K562 (cell line): ENCODE measurements at regions not wholly inside any gene's neighbourhood (a gene's known extent, or its start where the extent isn't known, plus 50 kb on each side); places are given as distances from the start of the nearest gene placed in this dataset.

Experiments
- ARID4B ChIP-seq: sonication (generic); formaldehyde crosslinking; IDR thresholded peaks from 2 replicates; pipeline ENCODE4 v1.8.0; 2022; ENCODE audit warnings: mild to moderate bottlenecking, missing genetic modification reagents
- CBFA2T3 ChIP-seq: fragments of 450-650 bp; IDR thresholded peaks from 2 replicates; pipeline ENCODE4 v1.6.1; 2017
- CHAMP1 ChIP-seq: fragments of 450-650 bp; IDR thresholded peaks from 2 replicates; pipeline ENCODE4 v1.6.1; 2016; ENCODE audit warnings: mild to moderate bottlenecking
- DMBX1 ChIP-seq: fragments of 250-450 bp; sonication (Bioruptor Pico); IDR thresholded peaks from 2 replicates; pipeline ENCODE4 v1.8.0; 2022; ENCODE audit warnings: inconsistent platforms, mild to moderate bottlenecking, moderate library complexity, borderline replicate concordance
- FOXJ3 ChIP-seq: sonication (generic); formaldehyde crosslinking; IDR thresholded peaks from 2 replicates; pipeline ENCODE4 v1.4.0; 2020; ENCODE audit warnings: mild to moderate bottlenecking, missing genetic modification reagents
- GABPA ChIP-seq: fragments of 200-800 bp; sonication (Bioruptor generic); conservative IDR thresholded peaks from 2 replicates; pipeline ENCODE4 v1.6.1; 2016; ENCODE audit warnings: low read depth, missing genetic modification characterization, missing compliant biosample characterization
- HNRNPL ChIP-seq: fragments of 200-400 bp; formaldehyde crosslinking; IDR thresholded peaks from 2 replicates; pipeline ENCODE4 v1.6.1; 2017; ENCODE audit warnings: low read depth, mild to moderate bottlenecking, low read length
- MLLT1 ChIP-seq, 2 experiments: fragments of 450-650 bp; IDR thresholded peaks; 2 replicates each; pipeline ENCODE4 v1.6.1; 2016
- NCOA2 ChIP-seq, 2 experiments: fragments of 450-650 bp; IDR thresholded peaks; 2 replicates each; pipeline ENCODE4 v1.6.1; 2018; ENCODE audit warnings: mild to moderate bottlenecking in 2 of 2, moderate library complexity in 1 of 2; ENCODE audit not compliant: partially characterized antibody in 2 of 2
- NFIX ChIP-seq: fragments of 250-450 bp; sonication (Bioruptor Pico); IDR thresholded peaks from 2 replicates; pipeline ENCODE4 v1.4.0; 2020; ENCODE audit warnings: low read depth, mild to moderate bottlenecking, moderate library complexity
- NFYB ChIP-seq: IDR thresholded peaks from 2 replicates; pipeline ENCODE4 v1.6.1; 2011; ENCODE audit warnings: mild to moderate bottlenecking, moderate library complexity; ENCODE audit not compliant: insufficient read length; ENCODE audit errors: extremely low read depth
- POLR2A ChIP-seq: fragments of 450-650 bp; conservative IDR thresholded peaks from 2 replicates; pipeline ENCODE4 v1.6.1; 2016
- RB1 ChIP-seq: fragments of 450-650 bp; IDR thresholded peaks from 2 replicates; pipeline ENCODE4 v1.6.1; 2017; ENCODE audit warnings: low read depth, mild to moderate bottlenecking
- SNAPC5 ChIP-seq: fragments of 250-450 bp; sonication (Bioruptor Pico); IDR thresholded peaks from 2 replicates; pipeline ENCODE4 v1.8.0; 2021; ENCODE audit warnings: moderate library complexity, mild to moderate bottlenecking, inconsistent platforms
- ZBTB7A ChIP-seq: IDR thresholded peaks from 2 replicates; pipeline ENCODE4 v1.6.1; 2011; ENCODE audit warnings: low read depth, mild to moderate bottlenecking, low read length, moderate library complexity, borderline replicate concordance; ENCODE audit not compliant: control insufficient read depth
- ZNF124 ChIP-seq: sonication (generic); formaldehyde crosslinking; IDR thresholded peaks from 2 replicates; pipeline ENCODE4 v1.8.1; 2022; ENCODE audit warnings: missing genetic modification reagents
- ZNF133 ChIP-seq: fragments of 250-450 bp; sonication (Bioruptor Pico); IDR thresholded peaks from 2 replicates; pipeline ENCODE4 v1.4.0; 2020; ENCODE audit warnings: mild to moderate bottlenecking
- ZNF253 ChIP-seq: fragments of 250-450 bp; sonication (Bioruptor Pico); conservative IDR thresholded peaks from 2 replicates; pipeline ENCODE4 v1.6.1; 2021; ENCODE audit warnings: mild to moderate bottlenecking
- ZNF277 ChIP-seq: fragments of 250-450 bp; sonication (Bioruptor Pico); IDR thresholded peaks from 2 replicates; pipeline ENCODE4 v1.8.0; 2022; ENCODE audit warnings: inconsistent platforms, mild to moderate bottlenecking, moderate library complexity, borderline replicate concordance

GRCh38 chr15:87671289-87671688, 585.2 kb downstream of the NTRK3 start (continued):
- no peak for TF ChIP-seq NFYB
- TF ChIP-seq CHAMP1 = peak; percentile 62; the same call in 1 of the 2 replicates
- TF ChIP-seq ARID4B (CRISPR knock-in tag) = no peak
- TF ChIP-seq ZNF277 (CRISPR knock-in tag) = no peak
- TF ChIP-seq RB1 = no peak
- TF ChIP-seq ZBTB7A = no peak
- no peak for TF ChIP-seq ZNF124 (CRISPR knock-in tag)
- no peak for TF ChIP-seq SNAPC5 (CRISPR knock-in tag)
- TF ChIP-seq NCOA2 (IDR thresholded peaks at IDR 0.05; ENCODE audit: partially characterized antibody in 2 of 2) = peak; percentile 37 to 57
- no peak for TF ChIP-seq ZNF133 (CRISPR knock-in tag)
- TF ChIP-seq GABPA (tag) = no peak
- TF ChIP-seq FOXJ3 (CRISPR knock-in tag) = no peak
- TF ChIP-seq ZNF253 (CRISPR knock-in tag) = no peak
- no peak for TF ChIP-seq NFIX (CRISPR knock-in tag)
- no peak for TF ChIP-seq POLR2A
- peak; percentile 99 for TF ChIP-seq CBFA2T3
- peak; percentile 91 for TF ChIP-seq DMBX1
- TF ChIP-seq HNRNPL = no peak
- no peak for TF ChIP-seq MLLT1 (IDR thresholded peaks at IDR 0.05)
